Stimulated activated CD8-positive, alpha-beta memory T cell treated with anti-CD3 and anti-CD28 coated beads, Interleukin-2, amount 100 ng/mL, for 1 hour (primary cell): ENCODE measurements at regions not wholly inside any gene's neighbourhood (a gene's known extent, or its start where the extent isn't known, plus 50 kb on each side); places are given as distances from the start of the nearest gene placed in this dataset.

Source experiments
- DNase-seq, 2 donors: peaks; one replicate each; pipeline ENCODE4 v3.0.0-alpha.2; 2020; ENCODE audit warnings: low read depth in 2 of 2

- DNase-seq, result no peak
These were observed 494.5 kb upstream of the B3GALT2 start for GRCh38 chr1:193680924-193681316.

GRCh38 chr1:193680247-193680923 lies 494.0 kb upstream of the B3GALT2 start:
- DNase-seq, result no peak

- DNase-seq, result no peak
These were observed 491.5 kb upstream of the B3GALT2 start for GRCh38 chr1:193677874-193678273.

GRCh38 chr1:193676996-193677549 lies 490.7 kb upstream of the B3GALT2 start:
- DNase-seq, result no peak

- no peak for DNase-seq
These were observed 488.0 kb upstream of the B3GALT2 start for GRCh38 chr1:193674292-193674944.

GRCh38 chr1:193666485-193667083 lies 480.2 kb upstream of the B3GALT2 start:
- DNase-seq, result no peak

GRCh38 chr1:193663965-193664364 lies 477.6 kb upstream of the B3GALT2 start:
- no peak for DNase-seq

GRCh38 chr1:193662030-193662429 lies 475.6 kb upstream of the B3GALT2 start:
- DNase-seq, result no peak

GRCh38 chr1:193661385-193661784 lies 475.0 kb upstream of the B3GALT2 start:
- DNase-seq, result no peak

GRCh38 chr1:193660428-193660827 lies 474.0 kb upstream of the B3GALT2 start:
- no peak for DNase-seq

- no peak for DNase-seq
These were observed 472.3 kb upstream of the B3GALT2 start for GRCh38 chr1:193658691-193659090.

- no peak for DNase-seq
These were observed 471.7 kb upstream of the B3GALT2 start for GRCh38 chr1:193658081-193658480.

- no peak for DNase-seq
These were observed 471.1 kb upstream of the B3GALT2 start for GRCh38 chr1:193657552-193657951.

- no peak for DNase-seq
These were observed 470.4 kb upstream of the B3GALT2 start for GRCh38 chr1:193656841-193657240.

- no peak for DNase-seq
These were observed 468.7 kb upstream of the B3GALT2 start for GRCh38 chr1:193654951-193655735.

GRCh38 chr1:193649587-193649986 lies 463.2 kb upstream of the B3GALT2 start:
- DNase-seq, result no peak

GRCh38 chr1:193634876-193635275 lies 448.5 kb upstream of the B3GALT2 start:
- DNase-seq, result no peak

- DNase-seq, result no peak
These were observed 448.1 kb upstream of the B3GALT2 start for GRCh38 chr1:193634470-193634869.

GRCh38 chr1:193633991-193634390 lies 447.6 kb upstream of the B3GALT2 start:
- no peak for DNase-seq

- no peak for DNase-seq
These were observed 446.7 kb upstream of the B3GALT2 start for GRCh38 chr1:193633093-193633492.

GRCh38 chr1:193631306-193631705 lies 444.9 kb upstream of the B3GALT2 start:
- no peak for DNase-seq

- no peak for DNase-seq
These were observed 443.5 kb upstream of the B3GALT2 start for GRCh38 chr1:193629875-193630274.
